SJCRH30 (cell line): ENCODE measurements at regions not wholly inside any gene's neighbourhood (a gene's known extent, or its start where the extent isn't known, plus 50 kb on each side); places are given as distances from the start of the nearest gene placed in this dataset.

Experiments
- DNase-seq, 2 experiments: peaks; one replicate each; pipeline ENCODE4 v3.0.0-alpha.2; 2015 to 2020
- H3K27ac ChIP-seq: fragments of 250-450 bp; sonication (Bioruptor Pico); 2 replicates; pipeline ENCODE4 v1.5.1; 2020; ENCODE audit warnings: mild to moderate bottlenecking, moderate library complexity
- H3K27me3 ChIP-seq: fragments of 250-450 bp; sonication (Bioruptor Pico); 2 replicates; pipeline ENCODE4 v1.5.1; 2020; ENCODE audit warnings: mild to moderate bottlenecking, moderate library complexity
- H3K36me3 ChIP-seq: fragments of 250-450 bp; sonication (Bioruptor Pico); 2 replicates; pipeline ENCODE4 v1.5.1; 2020; ENCODE audit warnings: mild to moderate bottlenecking, moderate library complexity
- H3K4me1 ChIP-seq: fragments of 250-450 bp; sonication (Bioruptor Pico); 2 replicates; pipeline ENCODE4 v1.5.1; 2020; ENCODE audit warnings: mild to moderate bottlenecking, moderate library complexity
- H3K4me3 ChIP-seq: fragments of 250-450 bp; sonication (Bioruptor Pico); 2 replicates; pipeline ENCODE4 v1.5.1; 2020; ENCODE audit warnings: mild to moderate bottlenecking, moderate library complexity
- H3K9me3 ChIP-seq: fragments of 250-450 bp; sonication (Bioruptor Pico); replicated peaks from 2 replicates; pipeline ENCODE4 v1.5.1; 2020; ENCODE audit warnings: mild to moderate bottlenecking, moderate library complexity

GRCh38 chr22:44363980-44364750, 51.4 kb upstream of the SHISAL1 start:
- H3K27me3 ChIP-seq: no peaks in the 10 kb centered on the region
- H3K27ac ChIP-seq: no peak overlapping the region
- H3K9me3 ChIP-seq: no peaks in the 10 kb centered on the region
- H3K4me1 ChIP-seq: peaks cover 20% of the 10 kb centered on the region
- no peaks in the 10 kb centered on the region for H3K36me3 ChIP-seq
- no peak for DNase-seq
- H3K4me3 ChIP-seq: no peak overlapping the region

DNA sequence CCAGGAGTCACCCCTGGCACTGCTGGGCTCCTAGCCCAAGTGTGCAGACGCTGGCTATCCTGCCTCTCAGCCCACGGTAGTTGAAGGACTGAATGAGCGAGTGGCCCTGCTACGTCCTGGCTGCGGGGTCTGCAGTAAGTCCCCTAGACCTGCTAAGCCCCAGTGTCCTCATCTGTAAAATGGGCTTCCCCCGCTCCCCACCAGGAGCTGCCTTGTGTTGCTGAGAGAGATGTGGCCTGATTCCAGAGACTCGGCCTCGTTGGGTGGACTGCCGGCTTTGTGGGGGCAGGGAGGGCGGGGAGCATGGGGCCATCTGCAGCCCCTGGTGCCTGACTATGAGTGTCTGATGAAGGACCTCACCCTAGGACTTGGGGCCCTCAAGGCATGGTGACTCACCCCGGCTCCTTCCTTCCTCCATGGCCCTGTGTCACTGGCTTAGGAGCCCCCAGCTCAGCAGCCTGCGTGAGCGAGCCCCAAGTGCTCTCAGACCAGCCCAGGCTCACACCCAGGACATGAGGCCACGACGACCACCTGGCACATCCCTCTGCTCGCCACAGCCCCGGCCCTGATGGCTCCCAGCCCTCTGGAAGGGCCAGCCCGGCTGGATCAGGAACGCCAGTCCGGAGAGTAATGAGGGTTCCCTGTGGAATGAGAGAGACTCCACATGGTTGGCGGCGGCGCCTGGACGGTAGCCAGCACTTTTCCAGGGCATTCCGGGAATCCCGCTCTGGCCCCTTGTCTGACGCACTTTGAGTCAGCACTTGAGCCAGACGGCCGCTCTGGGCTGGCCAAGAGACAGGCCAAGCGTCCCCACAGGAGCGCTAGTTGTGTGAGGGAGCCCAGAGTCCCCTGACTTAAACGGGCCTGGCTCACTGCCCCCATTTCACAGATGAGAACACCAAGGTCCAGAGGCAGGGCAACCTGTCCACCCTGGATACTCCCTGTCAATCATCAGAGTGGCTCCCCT, 50.5 kb upstream of the SHISAL1 start:
- Histone ChIP-seq H3K36me3 (no peaks in the 10 kb centered on the region), H3K27ac (peak overlapping the region; percentile 21; the same call in 1 of the 2 replicates), H3K4me1 (peaks cover 20% of the 10 kb centered on the region), H3K4me3 (no peak overlapping the region), H3K27me3 (peaks cover 1% of the 10 kb centered on the region; the same call in 1 of the 2 replicates), H3K9me3 (no peaks in the 10 kb centered on the region)
- peak; percentile 61 to 63 for DNase-seq

DNA sequence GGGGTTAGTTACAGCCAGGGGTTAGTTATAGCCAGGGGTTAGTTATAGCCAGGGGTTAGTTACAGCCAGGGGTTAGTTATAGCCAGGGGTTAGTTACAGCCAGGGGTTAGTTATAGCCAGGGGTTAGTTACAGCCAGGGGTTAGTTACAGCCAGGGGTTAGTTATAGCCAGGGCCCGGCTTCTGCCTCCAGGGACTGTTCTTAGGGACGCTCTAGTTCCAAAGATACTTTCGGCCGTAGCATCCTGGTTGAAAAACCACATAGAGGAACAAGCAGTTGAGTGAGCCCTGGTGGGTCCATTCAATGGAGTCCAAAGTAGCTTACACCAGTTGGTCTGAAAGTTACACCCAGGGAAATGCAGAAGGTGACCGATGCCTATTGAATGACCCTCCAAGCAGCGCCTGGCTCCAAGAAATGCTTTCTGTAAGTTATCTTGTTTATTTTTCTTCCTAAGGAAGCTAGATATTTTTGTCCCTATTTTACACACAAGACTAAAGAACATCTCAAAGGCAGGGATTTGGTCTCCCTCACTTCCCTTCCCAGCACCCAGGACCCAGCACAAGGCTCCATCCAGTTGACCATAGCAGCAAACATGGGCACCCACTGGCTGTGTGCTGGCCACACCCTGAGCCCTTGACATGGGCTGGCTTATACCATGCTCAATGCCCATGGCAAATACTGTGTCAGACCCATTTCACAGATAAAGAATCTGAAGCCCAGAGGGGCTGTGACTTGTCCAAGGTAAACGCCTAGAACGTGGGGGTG, 49.7 kb upstream of the SHISAL1 start:
- Histone ChIP-seq H3K4me3 (no peak overlapping the region), H3K27ac (no peak overlapping the region), H3K4me1 (peaks cover 19% of the 10 kb centered on the region), H3K9me3 (no peaks in the 10 kb centered on the region), H3K36me3 (no peaks in the 10 kb centered on the region), H3K27me3 (peaks cover 4% of the 10 kb centered on the region; the same call in 1 of the 2 replicates)
- no peak for DNase-seq
